Middle frontal gyrus (tissue), 1 donor: ENCODE measurements at regions not wholly inside any gene's neighbourhood (a gene's known extent, or its start where the extent isn't known, plus 50 kb on each side); places are given as distances from the start of the nearest gene placed in this dataset.

Experiments used
- DNase-seq: peaks from one replicate; pipeline ENCODE4 v3.0.0-alpha.2; 2015; ENCODE audit warnings: low spot score; ENCODE audit errors: extremely low spot score

DNA sequence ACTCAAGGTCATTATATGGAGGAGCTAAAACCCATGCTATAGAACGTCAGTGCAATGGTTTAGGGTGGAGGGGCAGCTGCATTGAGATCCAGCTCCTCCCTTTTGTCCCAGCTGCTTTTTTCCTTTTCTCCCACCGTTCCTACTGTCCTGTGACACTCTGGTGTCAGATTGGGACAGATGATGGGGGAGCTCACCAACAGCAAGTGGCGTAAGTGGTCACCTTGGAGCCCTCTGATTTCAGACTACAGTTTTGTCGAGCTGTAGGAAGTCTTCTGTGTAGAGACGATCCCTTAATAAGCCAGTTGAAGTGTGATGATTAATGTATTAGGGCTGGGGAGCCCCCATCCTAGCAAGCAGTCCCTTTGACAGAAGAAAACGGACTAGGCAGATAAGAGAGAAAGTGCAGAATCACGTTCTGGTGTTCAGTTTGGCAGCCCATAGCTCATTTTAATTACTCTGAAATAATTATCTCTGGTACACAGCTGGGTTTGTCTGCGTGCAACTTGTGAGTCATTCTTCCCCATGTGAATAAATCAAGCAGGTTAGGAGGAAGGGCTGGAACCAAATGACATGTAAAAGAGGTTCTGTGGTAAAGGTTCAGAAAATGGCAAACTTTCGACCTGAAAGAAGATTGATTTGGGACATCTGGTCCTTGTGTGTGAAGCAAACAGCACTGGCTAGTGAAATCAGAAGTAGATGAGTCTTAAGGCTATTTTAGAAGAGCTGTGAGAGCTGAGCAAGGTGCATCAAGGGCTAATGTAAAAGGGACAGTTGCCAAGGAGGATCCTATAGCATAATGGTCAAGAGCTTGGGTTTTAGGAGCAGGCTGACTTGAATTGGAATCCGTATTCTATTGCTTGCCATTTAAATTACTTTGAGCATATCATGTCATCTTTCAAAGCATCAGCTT is 241.4 kb downstream of the EDEM1 start:
- DNase-seq = no peak

DNA sequence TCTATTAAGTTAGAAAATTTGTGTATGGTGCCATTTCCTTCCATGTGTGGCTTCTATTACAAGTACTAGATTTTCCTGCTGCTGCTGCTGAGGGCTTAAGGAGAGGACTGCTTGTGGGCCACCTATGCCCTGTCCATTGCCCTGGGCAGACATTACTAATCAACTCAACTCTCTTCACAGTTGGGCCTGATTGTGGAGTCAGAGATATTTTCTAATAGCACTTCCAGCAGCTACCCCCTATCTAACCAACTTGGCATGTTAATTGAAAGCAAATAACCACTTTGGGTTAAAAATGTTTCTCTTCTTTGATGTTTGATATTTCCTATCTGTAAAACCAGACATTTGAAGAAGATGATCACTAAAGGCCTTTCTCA is 242.0 kb downstream of the EDEM1 start:
- DNase-seq = no peak

DNA sequence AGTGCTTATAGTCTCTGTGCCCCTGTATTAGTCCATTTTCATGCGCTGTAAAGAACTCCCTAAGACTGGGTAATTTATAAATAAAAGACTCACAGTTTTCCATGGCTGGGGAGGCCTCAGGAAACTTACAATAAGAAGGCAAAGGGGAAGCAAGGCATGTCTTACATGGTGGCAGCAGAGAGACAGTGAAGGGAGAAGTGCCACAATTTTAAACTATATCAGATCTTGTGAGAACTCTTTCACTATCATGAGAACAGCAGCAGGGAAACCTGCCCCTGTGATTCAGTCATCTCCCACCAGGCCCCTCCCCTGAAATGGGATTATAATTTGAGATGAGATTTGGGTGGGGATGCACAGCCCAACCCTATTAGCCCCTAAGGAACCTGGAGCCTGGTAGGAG is 243.2 kb downstream of the EDEM1 start:
- DNase-seq = no peak

DNA sequence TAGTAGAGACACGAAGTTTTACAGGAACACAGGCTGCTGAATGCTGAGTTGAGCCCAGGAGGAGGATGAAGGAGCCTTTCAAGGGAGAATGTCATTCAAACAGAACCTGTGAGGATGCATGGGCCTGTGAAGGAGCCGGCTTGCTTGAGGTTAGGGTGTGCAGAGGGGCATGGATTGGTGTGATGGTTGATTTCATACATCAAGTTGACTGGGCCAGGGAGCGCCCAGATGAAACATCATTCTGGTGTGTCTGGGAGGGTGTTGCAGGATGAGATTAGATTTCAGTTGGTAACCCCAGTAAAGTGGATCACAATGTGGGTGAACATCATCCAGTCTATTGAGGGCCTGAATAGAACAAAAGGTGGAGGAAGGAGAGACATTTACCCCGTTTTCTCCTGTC is 243.6 kb downstream of the EDEM1 start:
- DNase-seq = no peak

DNA sequence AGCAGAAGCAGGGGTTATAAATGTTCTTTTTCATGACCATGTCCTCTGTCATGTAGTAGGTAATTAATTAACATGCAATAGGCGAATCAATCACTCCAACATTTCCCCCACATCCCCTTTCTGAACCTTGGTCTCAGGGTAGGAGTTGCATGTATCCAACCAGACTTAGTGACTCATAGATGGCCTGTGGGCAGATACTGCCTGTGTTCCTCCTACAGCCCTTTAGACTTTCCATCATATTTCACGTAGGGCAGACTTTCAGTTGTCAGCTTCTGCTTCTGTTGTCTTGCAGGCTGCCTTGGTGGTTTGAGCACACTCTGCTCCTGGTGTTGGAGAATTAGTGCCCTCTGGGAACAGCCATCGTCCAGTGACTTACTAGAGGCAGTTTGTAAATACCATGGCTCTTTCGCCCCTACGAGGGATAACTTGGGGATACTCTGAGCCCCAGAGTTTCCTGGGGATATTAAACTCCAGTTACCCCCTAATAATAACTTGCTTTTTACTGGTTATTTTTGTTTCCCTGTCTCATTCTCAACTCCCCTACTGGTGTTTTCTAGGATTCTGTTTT is 244.4 kb downstream of the EDEM1 start:
- DNase-seq = no peak

DNA sequence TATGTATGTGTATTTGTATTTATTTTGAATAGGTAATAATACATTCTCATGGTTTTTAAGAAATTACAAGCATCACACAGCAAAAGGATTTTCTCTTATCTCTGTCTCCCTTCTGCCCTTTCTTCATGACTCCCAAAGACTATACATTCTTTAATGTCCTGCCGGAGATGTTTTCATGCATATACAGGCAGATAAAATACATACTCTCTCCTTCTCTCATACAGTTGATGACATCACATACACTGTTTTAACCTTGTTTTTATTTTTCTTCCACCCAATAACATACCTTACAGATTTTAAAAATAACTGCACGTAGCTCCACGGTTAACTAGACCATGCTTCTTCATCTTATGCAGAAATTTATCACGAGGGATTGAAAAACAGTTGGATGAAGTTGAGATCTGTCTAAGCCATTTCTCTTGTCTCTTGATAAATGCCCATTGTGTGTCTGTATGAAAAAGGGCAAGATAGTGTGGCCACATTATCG is 249.8 kb downstream of the EDEM1 start:
- no peak for DNase-seq

DNA sequence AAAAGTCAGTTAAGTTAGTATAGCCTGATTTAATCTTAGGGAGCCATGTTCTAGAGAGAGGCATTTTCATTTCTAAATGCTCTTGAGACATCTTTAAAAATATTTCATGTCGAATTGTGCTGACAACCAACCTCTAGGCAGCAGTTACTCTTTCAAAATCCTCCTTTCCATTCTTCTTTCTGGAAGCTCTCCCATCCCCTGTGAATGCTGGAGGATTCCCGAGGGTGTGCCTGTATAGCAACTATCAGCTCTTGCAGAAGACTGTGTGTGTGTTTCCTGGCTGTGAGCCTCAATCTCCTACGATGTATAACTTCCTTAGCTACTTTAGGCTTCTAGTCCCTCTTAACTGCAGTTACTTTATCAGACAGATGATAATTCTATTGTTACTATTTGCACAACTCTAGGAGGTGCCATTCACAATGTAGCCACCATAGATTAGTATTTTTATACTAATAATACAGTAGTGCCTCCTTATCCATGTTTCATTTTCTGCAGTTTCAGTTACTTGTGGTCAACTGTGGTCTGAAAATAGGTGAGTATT is 250.3 kb downstream of the EDEM1 start:
- DNase-seq = no peak

DNA sequence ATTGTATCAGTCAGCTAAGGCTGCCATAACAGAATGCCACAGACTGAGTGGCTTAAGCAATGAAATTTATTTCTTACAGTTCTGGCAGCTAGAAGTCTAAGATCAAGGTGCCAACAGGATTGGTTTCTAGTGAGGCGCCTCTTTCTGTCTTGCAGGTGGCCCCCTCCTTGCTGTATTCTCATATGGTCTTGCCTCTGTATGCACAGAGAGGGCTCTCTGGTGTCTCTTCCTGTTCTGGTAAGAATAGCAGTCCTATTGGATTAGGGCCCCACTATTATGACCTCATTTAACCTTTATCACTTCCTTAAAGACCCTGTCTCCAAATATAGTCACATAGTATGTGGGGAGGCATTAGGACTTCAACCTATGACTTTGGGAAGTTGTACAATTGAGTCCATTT is 253.9 kb downstream of the EDEM1 start:
- no peak for DNase-seq

DNA sequence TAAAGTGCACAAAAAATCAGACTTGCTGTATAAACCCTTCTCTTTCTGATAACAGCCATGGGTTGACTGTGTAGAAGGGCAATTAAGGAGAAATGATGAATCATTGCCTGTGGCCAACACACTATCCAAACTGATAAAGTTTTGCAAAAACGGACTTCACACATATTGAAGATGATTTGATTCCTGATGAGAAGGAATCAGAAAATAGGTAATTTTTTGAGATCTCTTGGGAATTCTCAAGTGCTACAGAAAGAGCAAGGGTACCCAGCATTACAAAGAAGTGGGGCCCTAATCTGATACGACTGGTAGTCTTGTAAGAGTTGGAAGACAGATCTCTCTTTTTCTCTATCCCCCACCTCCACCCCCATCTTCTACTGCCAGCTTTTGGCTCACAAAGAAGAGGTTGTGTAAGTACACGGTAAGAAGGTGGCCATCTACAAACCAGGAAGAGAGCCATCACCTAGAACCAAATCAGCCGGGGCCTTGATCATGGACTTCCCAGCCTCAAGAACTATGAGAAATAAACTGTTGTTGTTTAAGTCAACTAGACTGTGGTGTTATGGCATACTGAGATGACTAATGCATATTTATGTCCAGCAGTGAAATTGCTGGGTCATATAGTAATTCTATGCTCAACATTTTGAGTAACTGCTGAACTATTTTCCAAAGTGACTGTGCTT is 254.7 kb downstream of the EDEM1 start:
- DNase-seq = no peak

DNA sequence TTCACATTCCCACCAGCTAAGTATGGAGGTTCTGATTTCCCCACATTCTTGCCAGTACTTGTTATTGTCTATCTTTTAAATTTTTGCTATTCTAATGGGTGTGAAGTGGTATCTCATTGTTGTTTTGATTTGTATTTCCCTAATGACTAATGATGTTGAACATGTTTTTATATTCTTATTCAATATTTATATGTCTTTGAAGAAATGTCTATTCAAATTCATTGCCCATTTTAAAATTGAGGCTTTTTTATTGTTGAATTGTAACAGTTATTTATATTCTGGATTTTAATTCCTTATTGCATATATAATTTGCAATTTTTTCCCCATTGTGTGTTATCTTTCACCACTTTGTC is 255.3 kb downstream of the EDEM1 start:
- no peak for DNase-seq

DNA sequence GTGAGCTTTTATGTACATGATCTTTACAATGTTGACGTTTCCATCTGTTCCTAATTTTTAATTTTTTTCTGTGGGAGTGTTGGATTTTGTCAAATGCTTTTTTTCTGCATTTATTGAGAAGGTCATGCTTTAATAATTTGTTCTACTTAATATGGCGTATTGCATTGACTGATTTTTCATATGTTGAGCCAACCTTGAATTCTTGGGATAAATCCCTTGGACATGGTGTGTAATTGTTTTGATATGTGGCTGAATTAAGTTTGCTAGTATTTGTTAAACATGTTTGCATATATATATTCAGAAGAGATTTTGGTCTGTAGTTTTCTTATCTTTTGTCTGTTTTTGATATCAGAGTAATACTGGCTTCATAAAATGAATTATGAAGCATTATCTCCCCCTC is 256.7 kb downstream of the EDEM1 start:
- no peak for DNase-seq

DNA sequence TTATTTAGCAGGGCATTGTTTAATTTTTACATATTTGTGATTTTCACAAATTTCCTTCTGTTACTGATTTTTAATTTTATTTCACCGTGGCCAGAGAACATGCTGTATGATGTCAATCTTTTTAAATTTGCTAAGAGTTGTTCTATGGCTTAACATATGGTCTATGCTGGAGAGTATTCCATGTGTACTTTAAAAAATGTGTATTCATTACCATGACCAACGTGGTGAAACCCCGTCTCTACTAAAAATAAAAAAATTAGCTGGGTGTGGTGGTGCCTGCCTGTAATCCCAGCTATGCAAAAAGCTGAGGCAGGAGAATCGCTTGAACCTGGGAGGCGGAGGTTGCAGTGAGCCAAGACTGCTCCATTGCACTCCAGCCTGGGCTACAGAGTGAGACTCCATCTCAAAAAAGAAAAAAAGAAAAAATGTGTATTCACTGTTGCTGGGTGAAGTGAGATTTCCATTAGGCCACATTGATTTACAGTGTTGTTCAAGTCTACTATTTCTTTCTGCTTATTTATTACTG is 258.2 kb downstream of the EDEM1 start:
- DNase-seq = no peak

DNA sequence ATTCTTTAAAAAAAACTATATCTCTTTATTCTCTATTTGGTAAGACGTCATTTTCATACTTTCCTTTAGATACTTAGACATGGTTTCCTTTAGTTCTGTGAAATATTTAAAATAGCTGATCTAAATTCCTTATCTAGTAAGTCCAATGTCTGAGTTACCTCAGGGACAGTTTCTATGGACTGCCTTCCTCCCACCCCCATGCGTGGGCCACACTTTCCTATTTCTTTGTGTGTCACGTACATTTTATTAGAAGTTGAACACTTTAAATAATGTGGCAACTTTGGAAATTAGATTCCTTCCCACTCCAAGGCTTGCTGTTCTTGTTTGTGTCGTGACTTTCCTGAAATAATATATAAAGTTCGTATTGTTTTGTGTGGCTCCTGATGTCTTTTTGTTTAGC is 260.7 kb downstream of the EDEM1 start:
- no peak for DNase-seq

DNA sequence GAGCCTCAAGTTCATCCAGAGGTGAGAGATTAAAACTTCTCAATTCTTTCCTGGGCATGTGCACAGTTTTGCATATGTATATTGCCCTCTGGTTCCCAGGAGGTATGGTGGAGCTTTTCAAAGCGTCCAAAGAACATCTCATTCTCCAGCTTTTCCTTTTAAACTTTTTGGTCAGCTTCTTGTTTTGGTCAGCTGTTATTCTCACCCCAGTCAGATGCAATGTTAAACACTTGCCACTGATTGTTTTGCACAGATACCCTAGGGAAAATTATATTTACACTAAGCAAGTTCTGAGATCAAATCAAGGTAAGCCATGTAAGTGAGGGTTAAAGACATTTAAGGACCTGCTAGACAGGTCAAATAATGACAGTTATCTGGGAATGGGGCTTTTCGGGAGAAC is 261.3 kb downstream of the EDEM1 start:
- DNase-seq = no peak

DNA sequence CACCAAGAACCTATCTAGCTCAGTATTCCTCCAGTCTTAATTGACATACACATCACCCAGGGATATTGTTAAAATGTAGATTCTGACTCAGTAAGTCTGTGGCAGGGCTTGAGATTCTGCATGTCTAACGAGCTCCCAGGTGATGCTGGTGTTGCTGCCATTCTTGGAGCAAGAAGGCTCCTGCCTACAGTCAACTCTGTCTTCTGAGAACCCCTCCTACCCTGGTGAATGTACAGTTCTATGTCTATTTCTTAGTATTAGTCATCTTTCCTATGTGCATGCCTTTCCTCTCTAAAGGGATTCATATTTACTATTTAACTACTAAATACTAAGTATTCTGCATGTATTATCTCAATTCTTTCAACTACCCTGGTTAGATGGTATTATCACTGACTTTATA is 268.7 kb downstream of the EDEM1 start:
- no peak for DNase-seq

DNA sequence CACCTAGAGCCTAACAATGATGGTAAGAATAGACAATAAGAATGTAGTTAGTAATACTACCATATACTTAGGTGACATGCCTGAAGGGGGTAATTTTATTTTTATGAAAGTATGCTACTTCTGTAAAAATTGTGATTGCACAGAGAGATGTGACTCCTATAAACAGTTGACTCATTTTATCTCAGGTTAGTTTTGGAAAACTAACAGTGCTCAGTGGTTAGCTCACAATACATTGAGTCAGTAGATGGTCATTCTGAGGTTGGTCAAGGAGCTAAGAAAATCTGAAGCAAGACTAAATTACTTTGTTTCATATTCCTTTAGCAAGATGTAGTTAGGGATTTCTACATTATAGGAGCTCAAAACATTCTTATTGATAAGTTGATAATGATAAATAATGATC is 271.0 kb downstream of the EDEM1 start:
- no peak for DNase-seq

DNA sequence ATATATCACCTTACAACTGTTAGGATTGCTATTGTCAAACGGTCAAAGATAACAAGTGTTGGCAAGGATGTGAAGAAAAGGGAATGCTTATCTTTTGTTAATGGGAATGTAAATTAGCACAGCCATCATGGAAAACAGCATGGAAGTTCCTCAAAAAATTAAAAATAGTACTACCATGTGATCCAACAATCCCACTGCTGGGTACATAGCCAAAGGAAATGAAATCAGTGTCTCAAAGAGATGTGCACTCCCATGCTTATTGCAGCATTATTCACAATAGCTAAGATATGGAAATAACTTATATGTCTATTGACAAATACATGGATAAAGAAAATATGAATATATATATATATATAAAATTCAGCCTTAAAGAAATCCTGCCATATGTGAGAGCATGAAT is 274.6 kb downstream of the EDEM1 start:
- DNase-seq = no peak

DNA sequence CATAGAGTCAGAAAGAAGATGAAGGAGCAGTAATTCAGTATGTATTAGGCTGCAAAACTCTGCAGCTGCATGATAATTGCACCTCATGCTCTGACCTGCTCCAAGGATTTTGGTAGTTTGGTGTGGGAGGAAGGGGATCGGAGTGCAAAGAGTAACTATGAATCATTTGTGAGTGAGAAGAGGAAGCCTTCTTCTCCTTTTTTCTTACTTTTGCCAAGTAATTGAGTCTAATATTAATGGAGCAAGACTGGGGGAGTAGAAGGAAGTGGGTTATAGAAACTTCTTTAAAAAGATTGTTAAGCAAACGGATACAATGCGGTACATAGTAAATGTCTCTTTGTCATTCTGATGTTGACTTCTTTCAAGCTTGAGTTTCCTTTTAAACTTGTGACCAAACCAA is 276.5 kb downstream of the EDEM1 start:
- no peak for DNase-seq

DNA sequence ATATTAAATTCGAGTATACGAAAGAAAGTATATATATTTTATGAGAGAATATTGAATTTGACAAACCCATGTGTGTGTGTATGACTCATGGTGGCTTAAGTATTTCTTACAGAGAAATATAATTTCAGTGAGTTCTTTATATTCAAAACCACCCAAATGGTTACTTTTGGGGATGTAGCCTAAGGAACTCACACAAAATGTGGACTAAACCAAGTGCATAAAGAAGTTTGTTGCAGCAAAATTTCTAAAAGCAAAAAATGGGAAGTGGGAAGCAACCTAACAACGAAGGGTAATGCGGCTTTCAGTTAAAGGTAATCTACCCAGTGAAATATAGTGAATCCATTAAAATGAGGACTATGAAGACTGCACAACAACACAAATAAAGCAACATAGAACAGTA is 277.1 kb downstream of the EDEM1 start:
- DNase-seq = no peak

DNA sequence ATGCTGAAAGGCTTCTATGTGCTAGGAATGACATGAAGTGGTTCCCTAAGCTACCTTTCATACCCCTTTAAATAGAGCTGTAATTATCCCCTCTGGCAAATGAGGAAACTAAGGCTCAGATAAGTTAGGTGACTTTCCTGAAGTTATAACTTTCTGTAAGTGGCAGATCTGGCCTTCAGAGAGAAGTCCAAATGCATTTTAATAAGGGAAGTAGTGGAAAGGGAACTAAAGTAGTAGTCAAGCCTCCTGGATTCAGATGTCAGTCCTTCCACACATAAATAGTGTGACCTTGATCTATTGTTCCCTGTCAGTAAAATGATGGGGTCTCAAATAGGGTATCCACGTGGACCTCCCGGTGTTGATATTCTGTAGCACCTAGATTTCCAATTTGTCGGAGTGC is 277.7 kb downstream of the EDEM1 start:
- DNase-seq = no peak

DNA sequence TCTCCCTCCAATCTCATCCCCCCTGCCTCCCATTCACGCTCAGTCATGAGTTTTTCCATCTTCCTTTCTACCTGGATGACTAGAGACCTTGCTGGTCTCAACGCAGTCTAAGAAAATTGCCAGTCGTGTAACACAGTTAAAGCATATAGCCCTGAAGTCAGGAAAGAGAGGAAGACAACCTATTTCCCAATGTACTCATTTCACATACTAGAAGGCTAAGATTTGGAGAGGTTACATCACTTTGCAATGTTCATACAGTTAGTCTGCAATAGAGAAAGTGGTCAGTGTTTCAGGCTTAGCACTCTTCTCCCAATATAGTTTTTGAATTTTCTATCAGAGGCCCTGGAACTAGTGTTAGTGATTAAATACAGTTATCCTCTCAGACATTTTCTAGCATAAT is 278.6 kb downstream of the EDEM1 start:
- DNase-seq = no peak

DNA sequence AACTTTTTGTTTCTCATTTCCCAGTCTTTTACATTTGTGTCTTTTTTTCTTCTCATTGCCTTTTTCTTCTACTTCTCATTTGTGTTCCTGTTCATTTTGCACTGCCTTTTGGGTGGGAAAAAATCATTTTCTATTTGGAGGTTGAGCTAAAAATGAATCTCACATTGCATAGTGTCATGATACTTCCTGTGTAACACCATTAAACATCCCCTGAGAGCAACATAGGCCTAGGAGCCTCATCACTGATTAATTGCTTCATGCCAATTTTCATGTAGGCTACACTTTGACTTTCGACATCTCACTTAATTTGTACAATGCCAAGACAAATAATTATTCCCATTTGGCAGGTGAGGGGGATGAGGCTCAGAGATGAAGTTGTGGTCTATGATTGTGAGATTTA is 279.2 kb downstream of the EDEM1 start:
- no peak for DNase-seq
